ENCODE measurements at regions not wholly inside any gene's neighbourhood (a gene's known extent, or its start where the extent isn't known, plus 50 kb on each side); places are given as distances from the start of the nearest gene placed in this dataset.

DNA sequence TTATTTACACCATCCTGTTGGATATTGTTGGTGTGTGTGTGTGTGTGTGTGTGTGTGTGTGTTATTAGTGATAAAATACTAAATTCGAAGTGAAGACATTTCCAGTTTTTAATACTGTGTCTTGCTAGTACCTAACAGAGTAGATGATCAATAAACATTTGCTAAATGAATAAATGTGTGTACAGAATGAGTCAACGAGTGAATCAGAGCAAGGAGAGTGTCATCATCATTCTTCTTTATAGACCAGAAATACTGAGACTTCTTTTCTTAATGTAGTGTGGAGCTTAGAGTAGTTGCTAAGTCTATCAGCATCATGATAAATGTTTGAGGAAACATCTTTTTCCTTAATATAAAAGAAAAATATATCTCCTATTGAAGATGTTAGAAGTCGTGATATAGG, 169.7 kb upstream of the SATB2 start:
- no peak for DNase-seq

DNA sequence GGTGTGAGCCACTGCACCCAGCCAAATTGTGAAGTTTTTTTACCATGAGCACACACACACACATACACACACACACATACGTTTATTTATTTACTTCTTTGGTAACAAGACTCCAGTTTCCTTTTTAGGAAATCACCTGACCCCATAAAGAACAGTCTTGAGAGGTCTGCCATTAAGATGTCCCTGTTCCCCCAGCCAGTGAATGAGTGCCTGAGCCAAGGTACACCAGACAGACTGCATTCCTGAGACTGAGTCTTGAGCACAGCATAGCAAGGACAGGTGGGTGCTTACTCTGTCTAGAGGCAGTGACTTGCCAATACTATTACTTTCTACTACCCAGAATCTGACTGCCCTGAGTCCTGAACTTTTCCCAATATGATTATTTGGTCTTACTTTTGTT, 167.2 kb upstream of the SATB2 start:
- no peak for DNase-seq

DNA sequence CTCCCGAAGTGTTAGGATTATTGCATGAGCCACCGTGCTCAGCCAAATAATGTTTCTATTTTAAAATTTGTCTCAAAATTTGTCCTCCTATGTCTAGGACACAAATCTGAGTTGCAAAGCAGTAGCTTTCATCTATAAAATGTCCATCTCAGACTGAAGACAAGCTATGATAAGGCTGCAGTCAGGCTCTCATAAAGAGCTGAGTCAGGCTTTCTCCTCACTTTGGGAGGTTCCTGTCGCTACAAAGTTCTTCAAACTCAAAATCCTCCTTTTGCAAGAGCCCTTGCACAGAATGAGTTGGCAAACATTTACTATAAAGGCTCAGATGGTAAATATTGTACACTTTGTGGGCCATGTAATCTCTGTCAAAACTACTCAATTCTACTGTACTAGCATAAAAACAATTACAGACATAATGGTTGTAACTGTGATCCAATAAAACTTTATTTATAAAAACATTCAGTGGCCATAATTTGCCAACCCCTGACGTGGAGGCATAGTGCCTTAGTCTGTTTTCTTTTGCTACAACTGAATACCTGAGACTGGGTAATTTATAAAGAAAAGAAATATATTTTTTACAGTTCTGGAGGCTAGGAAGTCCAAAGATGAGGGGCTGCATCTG, 154.9 kb upstream of the SATB2 start:
- no peak for DNase-seq

DNA sequence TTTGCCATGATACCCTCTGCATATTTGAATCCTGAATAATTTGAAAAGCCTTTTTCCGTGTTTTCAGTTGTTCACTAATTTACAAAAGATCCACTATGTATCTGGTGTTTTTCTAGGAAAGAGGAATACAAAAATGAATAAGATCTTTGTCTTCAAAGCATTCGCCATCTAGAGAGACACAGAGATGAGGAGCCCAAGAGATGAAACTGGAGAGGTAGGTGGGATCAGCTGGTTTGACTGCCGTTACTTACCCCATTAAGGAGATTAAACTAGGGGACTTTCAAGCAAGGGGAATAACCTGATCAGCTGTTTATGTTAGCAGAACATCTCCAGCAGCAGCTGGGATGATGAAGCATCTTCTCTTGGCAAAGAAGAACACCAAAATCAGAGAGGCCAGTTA, 150.2 kb upstream of the SATB2 start:
- DNase-seq: no peak

DNA sequence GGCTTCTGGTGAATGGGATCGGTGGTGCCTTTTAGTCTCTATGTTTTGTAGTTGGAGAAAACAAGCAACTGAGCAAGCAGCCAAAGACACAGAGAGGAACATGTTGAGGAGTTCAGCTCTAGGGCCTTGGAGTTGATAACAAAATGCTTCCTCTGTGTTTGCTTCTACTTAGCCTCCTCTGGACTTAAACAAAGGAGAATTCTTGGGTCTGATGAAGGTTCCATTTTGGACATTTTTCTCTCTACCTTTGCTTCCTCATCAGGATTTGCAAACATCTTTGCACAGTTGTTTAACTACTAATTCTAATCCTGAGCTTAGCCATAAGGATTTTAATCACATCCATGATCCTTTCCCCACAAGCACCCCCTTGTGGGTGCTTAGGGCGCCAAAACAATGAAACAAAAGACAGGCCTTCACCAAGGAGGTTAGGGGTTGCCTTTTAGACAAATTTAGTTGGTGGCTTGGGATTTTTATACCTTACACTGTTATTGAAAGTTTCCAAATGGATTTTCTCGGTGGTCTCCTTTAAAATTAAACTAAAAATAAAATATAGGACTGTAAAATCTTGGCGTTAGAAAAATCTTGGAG, 148.5 kb upstream of the SATB2 start:
- no peak for DNase-seq

DNA sequence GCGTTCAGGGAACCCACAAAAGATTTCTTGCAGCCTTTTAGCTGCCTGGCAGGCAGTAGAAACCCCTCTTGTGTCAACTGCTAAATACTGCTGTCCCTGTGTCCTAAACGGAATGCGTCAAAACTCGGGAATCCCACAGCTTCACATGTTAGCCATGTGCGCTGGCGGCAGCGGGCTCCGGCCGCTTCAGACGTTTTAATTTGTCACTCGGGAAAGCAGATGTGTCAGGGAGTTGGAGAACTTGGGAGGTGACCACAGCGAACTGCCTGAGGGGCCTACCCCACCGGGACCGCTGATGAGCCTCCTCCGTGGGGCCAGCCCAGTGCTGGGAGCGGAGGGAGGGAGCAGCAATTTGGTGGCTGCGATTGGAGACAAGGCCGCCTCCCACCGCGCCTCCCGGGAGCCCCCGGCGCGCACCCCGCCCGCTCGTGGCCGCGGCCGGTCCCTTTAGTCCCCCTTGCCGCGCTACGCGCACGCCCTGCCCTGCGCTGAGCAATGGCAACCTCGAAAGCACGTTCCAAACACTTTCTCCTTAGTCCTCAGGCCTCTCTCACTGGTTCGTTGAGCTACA, 146.1 kb upstream of the SATB2 start:
- DNase-seq: no peak

DNA sequence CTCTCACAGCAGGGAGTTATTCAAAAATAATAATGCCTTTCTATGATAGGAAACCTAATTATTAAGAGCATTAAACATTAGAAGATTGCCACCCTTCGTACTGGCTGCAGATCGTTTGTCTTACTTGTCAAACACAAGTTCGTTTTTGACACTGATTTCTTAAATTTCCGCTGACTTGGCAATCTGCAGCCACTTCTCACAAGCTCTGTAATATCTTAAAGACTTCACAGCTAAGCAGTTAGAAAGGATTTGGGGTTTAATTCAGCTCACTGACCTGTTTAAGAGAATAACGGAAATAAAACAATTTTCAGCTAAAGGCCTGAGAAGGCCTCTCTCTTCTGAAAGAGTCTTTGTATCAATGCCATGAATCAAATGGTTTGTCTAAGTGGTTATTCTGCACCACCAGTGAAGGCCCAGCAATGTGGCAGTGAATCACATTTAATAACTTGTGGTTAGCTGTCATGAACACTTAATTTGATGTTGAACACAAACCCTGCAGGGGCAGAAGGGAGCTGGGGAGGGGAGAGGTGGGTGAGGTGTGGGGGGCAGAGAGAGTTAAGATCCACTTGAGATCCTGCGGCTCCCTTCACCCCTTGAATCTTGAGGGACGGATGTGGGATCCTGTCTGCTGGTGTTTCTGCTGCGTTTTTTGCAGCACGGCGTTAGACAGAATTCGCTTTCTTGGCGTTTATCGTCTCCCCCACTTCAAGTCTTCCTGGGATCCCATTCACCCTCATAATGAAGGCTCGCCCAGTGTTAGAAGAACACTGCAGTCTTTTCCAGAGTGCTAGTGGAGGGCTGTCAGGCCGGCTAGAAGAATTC, 145.4 kb upstream of the SATB2 start:
- no peak for DNase-seq

DNA sequence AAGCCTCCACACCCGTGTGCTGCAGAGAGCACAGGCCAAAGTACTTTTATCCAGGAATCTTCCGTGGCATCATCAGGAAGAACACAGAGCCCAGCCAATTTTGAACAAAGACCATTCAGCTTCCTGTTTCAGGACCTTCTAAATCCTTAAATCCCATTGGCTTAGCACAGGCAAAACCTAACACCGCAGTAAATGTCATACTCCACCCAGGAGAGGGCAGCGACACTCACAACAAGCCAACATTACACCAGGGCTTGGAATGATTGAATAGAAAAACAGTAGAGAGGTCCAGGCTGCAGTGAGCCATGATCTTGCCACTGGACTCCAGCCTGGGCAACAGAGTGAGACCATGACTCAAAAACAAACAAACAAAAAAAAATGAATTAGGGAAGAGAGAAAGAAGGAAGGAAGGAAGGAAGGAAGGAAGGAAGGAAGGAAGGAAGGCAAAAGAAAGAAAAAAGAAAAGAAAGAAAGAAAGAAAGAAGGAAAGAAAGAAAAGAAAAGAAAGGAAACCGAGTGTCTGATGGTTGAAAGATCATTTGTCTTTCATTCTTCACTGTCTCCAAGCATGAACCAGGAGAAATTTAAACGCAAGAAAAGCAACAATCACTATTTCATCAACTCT, 144.6 kb upstream of the SATB2 start:
- DNase-seq: no peak

DNA sequence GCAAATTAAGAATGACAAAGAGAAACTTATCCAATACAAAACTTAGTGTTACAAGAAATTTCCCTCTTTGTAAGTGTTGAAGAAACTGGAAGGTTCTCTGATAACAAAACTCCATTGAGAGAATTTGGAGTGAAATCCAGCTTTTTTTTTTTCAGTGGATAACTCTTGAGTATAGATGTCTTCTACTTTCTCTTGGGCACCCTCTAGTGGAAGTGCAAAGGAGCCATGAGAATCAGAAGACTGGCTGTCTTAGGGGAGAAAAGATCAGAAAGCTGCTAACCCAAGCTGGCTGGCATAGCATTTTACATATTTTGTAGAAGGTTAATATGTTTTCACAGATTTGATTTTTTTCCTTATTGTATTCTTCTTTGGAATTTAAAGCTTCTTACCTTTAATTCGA, 138.8 kb upstream of the SATB2 start:
- DNase-seq: no peak

DNA sequence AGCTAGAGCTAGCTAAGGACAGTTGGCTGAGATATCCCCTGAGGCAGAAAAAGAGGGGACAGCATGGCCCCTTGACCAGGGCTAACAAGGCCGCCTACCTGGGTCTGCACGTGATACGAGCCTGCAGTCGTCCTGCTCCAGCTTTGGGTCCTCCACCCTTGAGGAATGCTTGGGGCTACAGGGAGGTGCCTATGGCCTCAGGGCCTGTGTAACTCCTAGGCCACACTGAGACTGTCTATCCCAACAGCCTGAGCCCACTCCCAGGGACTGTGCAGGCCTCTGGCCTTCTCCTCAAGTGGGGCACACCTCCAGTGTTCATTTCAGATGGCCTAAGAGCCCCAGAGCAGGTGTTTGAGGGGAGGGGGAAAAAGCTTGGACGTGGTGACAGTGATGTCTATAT, 136.7 kb upstream of the SATB2 start:
- DNase-seq: no peak

DNA sequence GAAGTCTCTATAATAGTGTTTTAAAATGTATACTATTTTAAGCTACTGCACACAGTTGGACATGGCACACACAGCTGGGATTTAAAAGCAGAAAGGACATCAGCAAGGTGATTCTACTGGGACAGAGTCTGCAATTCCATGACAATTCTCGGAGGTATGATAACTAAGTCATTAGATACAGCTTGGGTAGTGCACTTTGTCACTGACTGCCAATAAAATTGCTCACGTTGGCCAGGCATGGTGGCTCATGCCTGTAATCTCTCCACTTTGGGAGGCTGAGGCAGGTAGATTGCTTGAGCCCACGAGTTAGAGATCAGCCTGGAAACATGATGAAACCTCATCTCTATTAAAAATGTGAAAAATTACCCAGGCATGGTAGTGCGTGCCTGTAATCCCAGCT, 134.1 kb upstream of the SATB2 start:
- DNase-seq: no peak

DNA sequence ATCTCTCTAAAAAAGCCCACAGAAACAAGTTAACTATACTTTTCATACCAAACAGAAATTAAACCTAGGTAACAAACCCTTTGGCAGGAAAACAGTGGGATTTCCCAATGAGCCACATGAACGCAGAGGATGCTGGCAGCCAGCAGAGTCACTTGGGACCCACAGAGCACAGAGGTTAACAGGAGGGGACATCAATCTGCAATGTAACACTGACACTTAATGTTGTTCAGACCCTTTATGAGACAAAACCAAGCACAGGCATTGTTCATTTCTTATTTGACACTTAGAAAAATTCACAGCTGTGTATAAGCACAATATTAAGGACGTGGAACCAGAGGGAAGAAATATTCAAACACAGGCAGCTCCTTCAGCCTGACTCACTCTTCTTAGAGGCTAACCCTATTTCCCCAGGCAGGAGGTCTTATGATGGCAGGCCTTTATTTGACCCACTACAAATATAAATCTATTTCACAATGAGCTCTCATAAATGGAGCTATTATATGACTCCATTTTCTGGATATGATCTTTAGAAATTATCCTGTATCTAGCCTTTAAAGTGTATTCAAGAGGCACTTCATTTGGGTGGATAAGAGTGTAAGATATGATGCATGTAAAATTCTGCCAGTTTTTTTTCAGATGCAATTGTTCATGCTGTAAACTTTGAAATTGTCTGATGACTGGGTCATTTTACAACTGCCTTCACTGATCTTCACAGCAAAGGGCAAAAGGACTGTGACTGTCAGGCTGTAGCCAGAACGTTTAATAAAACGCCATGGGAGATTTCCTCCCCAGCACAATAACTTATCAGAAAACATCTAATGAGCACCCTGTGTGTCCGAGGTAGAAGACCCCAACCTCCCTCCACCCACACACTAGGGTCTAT, 132.8 kb upstream of the SATB2 start:
- DNase-seq: no peak

DNA sequence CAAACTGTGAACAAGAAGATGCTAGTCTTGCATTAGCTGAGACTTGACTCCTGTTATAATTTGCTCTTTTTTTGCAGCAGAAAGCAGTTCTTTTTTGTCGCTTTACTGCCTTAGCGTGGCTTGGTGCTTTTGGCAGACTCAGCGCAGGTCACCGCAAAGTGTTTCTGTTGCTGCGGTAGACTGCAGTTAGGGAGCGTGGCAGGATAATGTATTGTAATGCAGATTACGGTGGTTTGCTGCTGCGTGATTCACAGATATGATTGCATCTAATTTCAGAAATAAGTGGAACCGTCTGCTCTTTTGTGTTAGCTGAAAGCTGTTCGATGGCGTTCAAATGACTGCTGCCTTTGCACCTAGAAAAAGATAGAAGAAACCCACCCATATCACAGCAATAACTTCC, 131.6 kb upstream of the SATB2 start:
- no peak for DNase-seq

DNA sequence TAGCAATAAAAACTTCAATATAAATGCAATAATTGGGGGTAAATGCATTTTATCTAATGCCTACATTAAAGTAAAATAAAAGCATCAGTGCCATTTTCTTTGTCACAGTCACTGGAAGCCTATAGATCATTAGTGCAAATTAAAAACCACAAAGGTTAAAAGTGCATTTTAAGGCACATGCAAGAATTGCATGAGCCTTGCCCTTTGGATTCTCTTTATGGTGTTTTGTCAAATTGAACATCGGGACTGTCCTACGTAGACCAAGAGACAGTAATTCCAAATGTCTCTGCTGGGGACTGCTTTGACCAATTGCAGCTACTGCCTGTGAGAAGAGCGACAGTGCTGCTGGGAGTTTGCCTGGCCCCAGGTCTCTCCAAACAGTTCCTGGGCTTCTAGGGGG, 130.3 kb upstream of the SATB2 start:
- no peak for DNase-seq

DNA sequence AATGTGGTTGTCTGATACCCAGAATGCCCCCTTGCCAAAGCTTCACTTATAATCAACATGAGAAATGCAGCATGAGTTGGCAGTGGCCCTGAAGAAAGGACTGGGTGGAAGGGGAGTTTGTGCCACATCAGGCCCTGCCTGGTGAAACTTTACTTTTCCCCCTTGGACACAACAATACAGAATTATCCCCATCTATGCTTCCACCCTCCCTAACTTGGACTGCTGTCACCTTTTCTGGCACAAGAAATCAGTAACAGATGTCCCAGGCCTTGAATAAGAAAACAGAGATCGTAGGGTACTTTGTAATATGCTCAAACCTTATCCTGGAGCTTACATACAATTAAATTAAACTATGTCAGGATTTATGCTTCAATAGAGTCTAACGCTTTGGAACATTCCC, 128.9 kb upstream of the SATB2 start:
- DNase-seq: no peak

DNA sequence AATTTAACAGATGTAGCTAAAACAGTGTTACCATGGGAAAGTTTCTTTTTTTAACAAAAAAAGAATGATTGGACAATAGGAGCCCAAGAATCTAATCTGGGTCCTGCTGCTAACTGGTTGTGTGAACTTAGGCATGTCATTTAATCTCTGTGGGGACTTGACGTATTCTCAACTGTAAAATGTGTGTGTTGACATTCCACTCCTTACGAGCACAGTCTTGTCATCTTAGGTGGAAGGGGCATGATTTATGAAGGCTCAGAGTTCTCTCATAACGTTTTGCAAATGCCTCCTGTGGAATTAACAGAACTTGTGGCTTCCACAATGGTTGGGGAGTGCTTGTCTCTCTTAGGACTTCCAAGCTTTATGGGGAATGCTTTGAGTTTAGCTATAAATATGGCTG, 125.9 kb upstream of the SATB2 start:
- no peak for DNase-seq

DNA sequence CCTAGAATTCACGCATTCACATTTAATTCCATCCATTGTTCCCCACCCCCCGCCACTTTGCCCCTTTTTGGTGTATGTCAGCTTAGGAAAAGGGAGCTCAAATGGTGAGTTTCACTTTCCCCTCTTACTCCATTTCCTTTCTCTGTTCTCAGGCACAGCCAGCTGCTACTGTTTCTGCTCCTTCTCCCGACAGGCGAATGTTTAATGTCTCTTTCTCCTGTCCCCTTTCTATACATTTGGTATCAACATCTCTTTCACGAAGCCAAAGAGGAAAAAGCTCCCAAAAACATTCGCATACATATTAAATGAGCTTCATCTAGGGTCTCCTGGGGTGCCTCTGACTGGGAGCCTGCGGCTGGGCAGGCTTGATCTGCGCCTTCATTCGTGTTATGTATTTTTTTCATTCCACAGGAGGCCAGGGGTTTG, 124.2 kb upstream of the SATB2 start:
- DNase-seq: no peak

DNA sequence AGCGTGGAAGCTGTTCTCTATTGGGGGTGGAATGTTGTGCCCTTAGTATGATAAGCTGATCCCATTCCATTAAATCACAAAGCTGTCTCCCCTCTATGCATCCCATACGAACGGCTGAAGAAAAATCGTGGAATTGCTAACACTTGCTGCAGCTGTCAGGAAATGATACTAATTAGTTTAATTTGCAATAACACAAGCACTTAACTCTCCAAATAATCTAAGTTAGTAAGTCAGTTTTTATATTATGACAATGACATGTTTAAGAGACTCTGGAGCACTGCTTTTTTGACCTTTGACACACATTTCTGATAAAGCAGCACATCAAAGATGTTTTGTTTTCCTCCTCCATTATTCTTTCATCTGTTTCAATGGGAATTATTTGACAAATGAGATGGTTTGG, 123.7 kb upstream of the SATB2 start:
- no peak for DNase-seq

DNA sequence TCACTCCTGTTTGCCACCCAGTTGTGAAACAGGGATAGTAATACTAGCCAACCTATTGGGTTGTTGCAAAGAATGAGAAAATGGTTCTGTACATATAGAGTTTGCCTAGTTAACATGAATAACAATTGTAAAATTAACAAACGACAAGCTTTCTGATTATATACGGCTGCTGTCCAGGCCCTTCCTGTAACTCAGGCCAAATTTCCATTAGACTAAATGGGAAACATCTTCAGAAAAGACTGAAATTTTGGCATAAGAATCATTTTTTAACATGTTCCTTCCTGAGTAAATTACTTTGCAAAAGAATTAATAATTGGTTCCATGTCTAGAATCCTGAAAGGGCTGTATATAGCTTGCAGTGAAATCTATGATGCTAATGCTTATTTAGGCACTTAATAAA, 117.7 kb upstream of the SATB2 start:
- DNase-seq: no peak

DNA sequence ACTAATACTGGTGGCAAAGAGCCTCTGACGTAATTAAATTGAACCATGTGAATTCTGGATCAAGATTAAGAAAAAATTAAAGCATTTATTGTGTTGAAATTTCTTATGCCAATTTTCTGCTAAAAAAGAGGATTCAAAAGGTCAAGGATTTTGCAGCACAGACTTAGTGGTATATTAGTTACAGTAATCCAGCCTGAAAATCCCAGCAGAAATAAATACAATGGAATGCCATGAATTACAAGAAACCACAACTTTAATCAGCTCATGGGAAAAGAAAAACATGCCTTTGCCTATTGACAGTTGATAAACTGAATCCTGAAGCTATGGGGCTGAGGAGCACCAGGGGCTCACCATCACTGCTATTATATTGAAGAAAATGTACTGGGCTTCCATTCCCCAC, 114.8 kb upstream of the SATB2 start:
- DNase-seq: no peak

DNA sequence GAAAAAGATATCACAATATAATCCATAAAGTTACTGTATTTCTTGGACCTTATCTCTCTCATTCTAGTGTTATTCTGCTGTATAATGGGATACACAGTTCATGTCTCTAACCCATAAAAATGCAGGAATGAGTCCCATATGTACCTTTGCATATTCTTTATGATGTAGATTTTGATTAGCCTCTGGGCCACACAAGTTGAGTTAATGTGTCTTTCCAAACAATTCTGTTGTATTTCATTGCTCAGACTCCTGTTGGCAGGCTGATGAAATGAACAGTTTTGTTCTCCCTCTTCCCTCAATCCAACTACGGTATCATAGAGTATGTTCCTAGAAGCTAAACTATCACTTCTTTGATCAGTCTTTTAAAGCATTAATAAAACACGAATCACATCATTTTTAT, 113.2 kb upstream of the SATB2 start:
- no peak for DNase-seq

DNA sequence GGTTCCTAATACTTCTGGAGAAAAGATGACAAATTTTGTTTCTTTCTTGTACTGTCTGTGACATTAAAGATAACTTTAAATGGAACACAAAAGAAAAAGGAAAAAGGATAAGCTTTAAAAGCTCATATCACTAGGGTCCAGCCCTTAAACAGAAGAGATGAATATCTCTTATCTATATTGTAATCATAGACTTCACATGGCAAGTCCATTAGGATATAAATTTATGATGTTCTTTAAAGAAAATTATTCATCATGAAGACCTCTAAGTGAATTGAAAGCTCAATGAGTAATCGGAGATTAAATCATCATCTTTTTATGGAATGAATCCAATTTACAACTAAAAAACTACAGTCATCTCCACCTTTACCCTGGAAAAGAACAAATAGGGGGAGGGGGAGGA, 111.6 kb upstream of the SATB2 start:
- DNase-seq: no peak

All from hindlimb muscle (tissue), 1 donor.